GM18520 (cell line): ENCODE measurements at regions not wholly inside any gene's neighbourhood (a gene's known extent, or its start where the extent isn't known, plus 50 kb on each side); places are given as distances from the start of the nearest gene placed in this dataset.
A peak's percentile ranks its signal among the peaks of the same experiment; 100 is the strongest.

Experiments used
- ATAC-seq: cut with Tn5 transposase; IDR thresholded peaks from one replicate; pipeline ENCODE4 v1.9.1; 2021; ENCODE audit not compliant: unreplicated experiment

GRCh38 chr3:81439108-81439507 is 322.3 kb downstream of the GBE1 start:
- ATAC-seq, result no peak

- no peak for ATAC-seq
These were observed 323.8 kb downstream of the GBE1 start for GRCh38 chr3:81437683-81438082.

- no peak for ATAC-seq
These were observed 325.3 kb downstream of the GBE1 start for GRCh38 chr3:81436182-81436581.

GRCh38 chr3:81435050-81435449 is 326.4 kb downstream of the GBE1 start:
- ATAC-seq, result no peak

- ATAC-seq, result no peak
These were observed 327.3 kb downstream of the GBE1 start for GRCh38 chr3:81434161-81434560.

- ATAC-seq, result peak; percentile 34
These were observed 327.8 kb downstream of the GBE1 start for GRCh38 chr3:81433675-81434074.

- ATAC-seq, result no peak
These were observed 329.0 kb downstream of the GBE1 start for GRCh38 chr3:81432456-81432855.

GRCh38 chr3:81426826-81427577 is 334.4 kb downstream of the GBE1 start:
- no peak for ATAC-seq

GRCh38 chr3:81425198-81425868 is 336.1 kb downstream of the GBE1 start:
- ATAC-seq, result no peak

GRCh38 chr3:81419228-81419627 is 342.2 kb downstream of the GBE1 start:
- no peak for ATAC-seq

GRCh38 chr3:81416812-81417211 is 344.6 kb downstream of the GBE1 start:
- ATAC-seq, result no peak

- ATAC-seq, result no peak
These were observed 355.1 kb downstream of the GBE1 start for GRCh38 chr3:81406318-81406717.

GRCh38 chr3:81395739-81396513 is 365.5 kb downstream of the GBE1 start:
- no peak for ATAC-seq

GRCh38 chr3:81394651-81395524 is 366.6 kb downstream of the GBE1 start:
- no peak for ATAC-seq

GRCh38 chr3:81393251-81393650 is 368.2 kb downstream of the GBE1 start:
- ATAC-seq, result no peak

GRCh38 chr3:81390796-81391195 is 370.6 kb downstream of the GBE1 start:
- ATAC-seq, result no peak

- no peak for ATAC-seq
These were observed 373.3 kb downstream of the GBE1 start for GRCh38 chr3:81388191-81388590.

GRCh38 chr3:81382470-81382869 is 379.0 kb downstream of the GBE1 start:
- ATAC-seq, result no peak

- ATAC-seq, result no peak
These were observed 381.2 kb downstream of the GBE1 start for GRCh38 chr3:81380234-81380633.

- no peak for ATAC-seq
These were observed 382.7 kb downstream of the GBE1 start for GRCh38 chr3:81378552-81379293.
